H9 (cell line): ENCODE measurements at regions not wholly inside any gene's neighbourhood (a gene's known extent, or its start where the extent isn't known, plus 50 kb on each side); places are given as distances from the start of the nearest gene placed in this dataset.

Experiments used
- DNase-seq: peaks from one replicate; pipeline ENCODE4 v3.0.0-alpha.2; 2017
- H2AFZ ChIP-seq: one replicate; pipeline ENCODE4 v1.6.1; 2013; ENCODE audit warnings: mild to moderate bottlenecking, low read length, control low read depth, moderate library complexity
- H2AK5ac ChIP-seq: 2 replicates; pipeline ENCODE4 v1.6.1; 2013; ENCODE audit warnings: low read length, control low read depth, mixed read lengths; ENCODE audit not compliant: insufficient read length
- H2BK120ac ChIP-seq: one replicate; pipeline ENCODE4 v1.6.1; 2013; ENCODE audit warnings: low read depth, mild to moderate bottlenecking, low read length, control low read depth, inconsistent platforms; ENCODE audit not compliant: poor library complexity, severe bottlenecking
- H2BK12ac ChIP-seq: 2 replicates; pipeline ENCODE4 v1.6.1; 2013; ENCODE audit warnings: low read length, control low read depth, mixed read lengths, low read depth; ENCODE audit not compliant: insufficient read length
- H2BK15ac ChIP-seq: 2 replicates; pipeline ENCODE4 v1.6.1; 2013; ENCODE audit warnings: low read depth, low read length, control low read depth
- H2BK20ac ChIP-seq: one replicate; pipeline ENCODE4 v1.6.1; 2013; ENCODE audit warnings: low read depth, mild to moderate bottlenecking, low read length, control low read depth, inconsistent platforms; ENCODE audit not compliant: poor library complexity, severe bottlenecking
- H2BK5ac ChIP-seq: 2 replicates; pipeline ENCODE4 v1.6.1; 2013; ENCODE audit warnings: low read length, control low read depth, mixed read lengths; ENCODE audit not compliant: insufficient read length
- H3K14ac ChIP-seq: 2 replicates; pipeline ENCODE4 v1.6.1; 2013; ENCODE audit warnings: low read length, control low read depth; ENCODE audit not compliant: insufficient read depth
- H3K18ac ChIP-seq: 2 replicates; pipeline ENCODE4 v1.6.1; 2013; ENCODE audit warnings: low read depth, mild to moderate bottlenecking, mixed read lengths, low read length, control low read depth; ENCODE audit not compliant: insufficient read length
- H3K23ac ChIP-seq: 2 replicates; pipeline ENCODE4 v1.6.1; 2013; ENCODE audit warnings: low read length, control low read depth, mixed read lengths, low read depth; ENCODE audit not compliant: insufficient read length
- H3K23me2 ChIP-seq: 2 replicates; pipeline ENCODE4 v1.6.1; 2013; ENCODE audit warnings: low read depth, mild to moderate bottlenecking, mixed read lengths, low read length, control low read depth; ENCODE audit not compliant: insufficient read length, poor library complexity, severe bottlenecking
- H3K27ac ChIP-seq: 2 replicates; pipeline ENCODE4 v1.5.1; 2013; ENCODE audit warnings: low read length, control low read depth, mixed read lengths, low read depth; ENCODE audit not compliant: insufficient read length
- H3K27me3 ChIP-seq: 2 replicates; pipeline ENCODE4 v1.6.1; 2013; ENCODE audit warnings: low read length, control low read depth, inconsistent platforms; ENCODE audit not compliant: insufficient read depth
- H3K4ac ChIP-seq: 2 replicates; pipeline ENCODE4 v1.6.1; 2013; ENCODE audit warnings: low read depth, mild to moderate bottlenecking, control low read depth, inconsistent platforms, low read length, moderate library complexity
- H3K4me1 ChIP-seq: 2 replicates; pipeline ENCODE4 v1.6.1; 2013; ENCODE audit warnings: low read length, control low read depth, inconsistent platforms; ENCODE audit not compliant: insufficient read depth
- H3K4me2 ChIP-seq: 2 replicates; pipeline ENCODE4 v1.6.1; 2013; ENCODE audit warnings: low read length, control low read depth, mixed read lengths; ENCODE audit not compliant: insufficient read length, insufficient read depth
- H3K56ac ChIP-seq: 2 replicates; pipeline ENCODE4 v1.6.1; 2013; ENCODE audit warnings: low read depth, mild to moderate bottlenecking, mixed read lengths, low read length, control low read depth; ENCODE audit not compliant: insufficient read length
- H3K79me1 ChIP-seq: 2 replicates; pipeline ENCODE4 v1.6.1; 2013; ENCODE audit warnings: low read depth, mild to moderate bottlenecking, moderate library complexity, low read length, control low read depth, inconsistent platforms; ENCODE audit not compliant: insufficient read depth, poor library complexity, severe bottlenecking
- H3K79me2 ChIP-seq: 2 replicates; pipeline ENCODE4 v1.6.1; 2013; ENCODE audit warnings: low read length, control low read depth, inconsistent platforms; ENCODE audit not compliant: insufficient read depth
- H3K9ac ChIP-seq: 2 replicates; pipeline ENCODE4 v1.6.1; 2013; ENCODE audit warnings: low read length, control low read depth, mixed read lengths; ENCODE audit not compliant: insufficient read length; ENCODE audit errors: extremely low read depth
- H3K9me3 ChIP-seq: one replicate; pipeline ENCODE4 v1.6.1; 2013; ENCODE audit warnings: low read depth, low read length, inconsistent platforms; ENCODE audit not compliant: control insufficient read depth
- H3T11ph ChIP-seq: one replicate; pipeline ENCODE4 v1.6.1; 2013; ENCODE audit warnings: mild to moderate bottlenecking, low read length, control low read depth, inconsistent platforms
- H4K20me1 ChIP-seq: one replicate; pipeline ENCODE4 v1.6.1; 2013; ENCODE audit not compliant: control insufficient read depth, insufficient read length, insufficient read depth
- H4K5ac ChIP-seq: 2 replicates; pipeline ENCODE4 v1.6.1; 2013; ENCODE audit warnings: low read depth, mild to moderate bottlenecking, mixed read lengths, low read length, control low read depth; ENCODE audit not compliant: insufficient read length
- H4K8ac ChIP-seq: replicated peaks from 2 replicates; pipeline ENCODE4 v1.6.1; 2013; ENCODE audit warnings: low read length, control low read depth, mixed read lengths, low read depth; ENCODE audit not compliant: insufficient read length
- H4K91ac ChIP-seq: 2 replicates; pipeline ENCODE4 v1.6.1; 2013; ENCODE audit warnings: low read depth, mild to moderate bottlenecking, moderate library complexity, mixed read lengths, low read length, control low read depth; ENCODE audit not compliant: insufficient read length
- H3K27ac Mint-ChIP-seq, 3 experiments: 2 replicates in 2 of 3; 3 replicates in 1 of 3; pipeline ENCODE4 v1.8.0; 2020 to 2021; ENCODE audit warnings: mixed read lengths in 3 of 3, mild to moderate bottlenecking in 1 of 3, moderate library complexity in 1 of 3
- H3K27me3 Mint-ChIP-seq: 2 replicates; pipeline ENCODE4 v1.8.0; 2021; ENCODE audit warnings: low read depth, mild to moderate bottlenecking, moderate library complexity, mixed read lengths
- H3K36me3 Mint-ChIP-seq, 3 experiments: 2 replicates in 2 of 3; 3 replicates in 1 of 3; pipeline ENCODE4 v1.8.0; 2020 to 2021; ENCODE audit warnings: low read depth in 3 of 3, mixed read lengths in 3 of 3; ENCODE audit not compliant: insufficient read depth in 1 of 3
- H3K4me1 Mint-ChIP-seq, 2 experiments: 2 replicates each; pipeline ENCODE4 v1.8.0; 2020; ENCODE audit warnings: mixed read lengths in 2 of 2
- H3K4me3 Mint-ChIP-seq, 2 experiments: 2 replicates in 1 of 2; 3 replicates in 1 of 2; pipeline ENCODE4 v1.8.0; 2020 to 2021; ENCODE audit warnings: mild to moderate bottlenecking in 2 of 2, mixed read lengths in 2 of 2, moderate library complexity in 1 of 2
- H3K9me3 Mint-ChIP-seq, 2 experiments: 2 replicates in 1 of 2; 3 replicates in 1 of 2; pipeline ENCODE4 v1.8.0; 2020; ENCODE audit warnings: mild to moderate bottlenecking in 2 of 2, mixed read lengths in 2 of 2, moderate library complexity in 1 of 2
- CTCF ChIP-seq: fragments of 200-600 bp; sonication (generic); conservative IDR thresholded peaks from 3 replicates; pipeline ENCODE4 v1.8.0; 2021; ENCODE audit warnings: antibody characterized with exemption, mild to moderate bottlenecking
- WGBS: extraction: QIAGEN DNeasy Blood & Tissue Kit; methylation state at CpG from one replicate; pipeline ENCODE4 v1.1.7; 2013; ENCODE audit warnings: missing lambda C conversion rate, low lambda C conversion rate, mixed read lengths; ENCODE audit not compliant: insufficient read length; ENCODE audit errors: extremely low coverage; 5-methylcytosine and 5-hydroxymethylcytosine counted together

GRCh38 chr1:68798071-68798470, 301.2 kb upstream of the DEPDC1 start:
- Histone ChIP-seq H3K56ac (no peak overlapping the region), H3K9me3 (no peaks in the 10 kb centered on the region), H4K8ac (no peak overlapping the region), H2BK15ac (no peak overlapping the region), H2BK5ac (no peak overlapping the region), H3T11ph (no peak overlapping the region), H3K79me2 (no peaks in the 10 kb centered on the region), H3K79me1 (no peaks in the 10 kb centered on the region), H3K23ac (no peak overlapping the region), H2AK5ac (no peak overlapping the region), H3K23me2 (no peaks in the 10 kb centered on the region), H3K27ac (no peak overlapping the region), H3K27me3 (no peaks in the 10 kb centered on the region), H3K14ac (no peak overlapping the region), H4K5ac (no peak overlapping the region), H3K4me1 (no peaks in the 10 kb centered on the region), H3K18ac (no peak overlapping the region), H4K91ac (no peak overlapping the region), H2AFZ (no peak overlapping the region), H4K20me1 (no peaks in the 10 kb centered on the region), H3K4me2 (no peak overlapping the region), H3K4ac (no peak overlapping the region), H2BK20ac (no peak overlapping the region), H3K9ac (no peak overlapping the region), H2BK12ac (no peak overlapping the region), H2BK120ac (no peak overlapping the region)
- Mint-ChIP-seq H3K4me1 (no peaks in the 10 kb centered on the region), H3K36me3 (no peaks in the 10 kb centered on the region), H3K4me3 (no peak overlapping the region), H3K9me3 (no peaks in the 10 kb centered on the region), H3K27me3 (no peaks in the 10 kb centered on the region), H3K27ac (no peak overlapping the region)
- TF ChIP-seq CTCF = no peak
- no peak for DNase-seq
- no CpG with 5 or more reads among the region's 1 CpG for WGBS
